H9 (cell line): ENCODE measurements at regions not wholly inside any gene's neighbourhood (a gene's known extent, or its start where the extent isn't known, plus 50 kb on each side); places are given as distances from the start of the nearest gene placed in this dataset.

Experiments used
- DNase-seq: peaks from one replicate; pipeline ENCODE4 v3.0.0-alpha.2; 2017
- H2AFZ ChIP-seq: one replicate; pipeline ENCODE4 v1.6.1; 2013; ENCODE audit warnings: mild to moderate bottlenecking, low read length, control low read depth, moderate library complexity
- H2AK5ac ChIP-seq: 2 replicates; pipeline ENCODE4 v1.6.1; 2013; ENCODE audit warnings: low read length, control low read depth, mixed read lengths; ENCODE audit not compliant: insufficient read length
- H2BK120ac ChIP-seq: one replicate; pipeline ENCODE4 v1.6.1; 2013; ENCODE audit warnings: low read depth, mild to moderate bottlenecking, low read length, control low read depth, inconsistent platforms; ENCODE audit not compliant: poor library complexity, severe bottlenecking
- H2BK12ac ChIP-seq: 2 replicates; pipeline ENCODE4 v1.6.1; 2013; ENCODE audit warnings: low read length, control low read depth, mixed read lengths, low read depth; ENCODE audit not compliant: insufficient read length
- H2BK15ac ChIP-seq: 2 replicates; pipeline ENCODE4 v1.6.1; 2013; ENCODE audit warnings: low read depth, low read length, control low read depth
- H2BK20ac ChIP-seq: one replicate; pipeline ENCODE4 v1.6.1; 2013; ENCODE audit warnings: low read depth, mild to moderate bottlenecking, low read length, control low read depth, inconsistent platforms; ENCODE audit not compliant: poor library complexity, severe bottlenecking
- H2BK5ac ChIP-seq: 2 replicates; pipeline ENCODE4 v1.6.1; 2013; ENCODE audit warnings: low read length, control low read depth, mixed read lengths; ENCODE audit not compliant: insufficient read length
- H3K14ac ChIP-seq: 2 replicates; pipeline ENCODE4 v1.6.1; 2013; ENCODE audit warnings: low read length, control low read depth; ENCODE audit not compliant: insufficient read depth
- H3K18ac ChIP-seq: 2 replicates; pipeline ENCODE4 v1.6.1; 2013; ENCODE audit warnings: low read depth, mild to moderate bottlenecking, mixed read lengths, low read length, control low read depth; ENCODE audit not compliant: insufficient read length
- H3K23ac ChIP-seq: 2 replicates; pipeline ENCODE4 v1.6.1; 2013; ENCODE audit warnings: low read length, control low read depth, mixed read lengths, low read depth; ENCODE audit not compliant: insufficient read length
- H3K23me2 ChIP-seq: 2 replicates; pipeline ENCODE4 v1.6.1; 2013; ENCODE audit warnings: low read depth, mild to moderate bottlenecking, mixed read lengths, low read length, control low read depth; ENCODE audit not compliant: insufficient read length, poor library complexity, severe bottlenecking
- H3K27ac ChIP-seq: 2 replicates; pipeline ENCODE4 v1.5.1; 2013; ENCODE audit warnings: low read length, control low read depth, mixed read lengths, low read depth; ENCODE audit not compliant: insufficient read length
- H3K27me3 ChIP-seq: 2 replicates; pipeline ENCODE4 v1.6.1; 2013; ENCODE audit warnings: low read length, control low read depth, inconsistent platforms; ENCODE audit not compliant: insufficient read depth
- H3K4ac ChIP-seq: 2 replicates; pipeline ENCODE4 v1.6.1; 2013; ENCODE audit warnings: low read depth, mild to moderate bottlenecking, control low read depth, inconsistent platforms, low read length, moderate library complexity
- H3K4me1 ChIP-seq: 2 replicates; pipeline ENCODE4 v1.6.1; 2013; ENCODE audit warnings: low read length, control low read depth, inconsistent platforms; ENCODE audit not compliant: insufficient read depth
- H3K4me2 ChIP-seq: 2 replicates; pipeline ENCODE4 v1.6.1; 2013; ENCODE audit warnings: low read length, control low read depth, mixed read lengths; ENCODE audit not compliant: insufficient read length, insufficient read depth
- H3K56ac ChIP-seq: 2 replicates; pipeline ENCODE4 v1.6.1; 2013; ENCODE audit warnings: low read depth, mild to moderate bottlenecking, mixed read lengths, low read length, control low read depth; ENCODE audit not compliant: insufficient read length
- H3K79me1 ChIP-seq: 2 replicates; pipeline ENCODE4 v1.6.1; 2013; ENCODE audit warnings: low read depth, mild to moderate bottlenecking, moderate library complexity, low read length, control low read depth, inconsistent platforms; ENCODE audit not compliant: insufficient read depth, poor library complexity, severe bottlenecking
- H3K79me2 ChIP-seq: 2 replicates; pipeline ENCODE4 v1.6.1; 2013; ENCODE audit warnings: low read length, control low read depth, inconsistent platforms; ENCODE audit not compliant: insufficient read depth
- H3K9ac ChIP-seq: 2 replicates; pipeline ENCODE4 v1.6.1; 2013; ENCODE audit warnings: low read length, control low read depth, mixed read lengths; ENCODE audit not compliant: insufficient read length; ENCODE audit errors: extremely low read depth
- H3K9me3 ChIP-seq: one replicate; pipeline ENCODE4 v1.6.1; 2013; ENCODE audit warnings: low read depth, low read length, inconsistent platforms; ENCODE audit not compliant: control insufficient read depth
- H3T11ph ChIP-seq: one replicate; pipeline ENCODE4 v1.6.1; 2013; ENCODE audit warnings: mild to moderate bottlenecking, low read length, control low read depth, inconsistent platforms
- H4K20me1 ChIP-seq: one replicate; pipeline ENCODE4 v1.6.1; 2013; ENCODE audit not compliant: control insufficient read depth, insufficient read length, insufficient read depth
- H4K5ac ChIP-seq: 2 replicates; pipeline ENCODE4 v1.6.1; 2013; ENCODE audit warnings: low read depth, mild to moderate bottlenecking, mixed read lengths, low read length, control low read depth; ENCODE audit not compliant: insufficient read length
- H4K8ac ChIP-seq: replicated peaks from 2 replicates; pipeline ENCODE4 v1.6.1; 2013; ENCODE audit warnings: low read length, control low read depth, mixed read lengths, low read depth; ENCODE audit not compliant: insufficient read length
- H4K91ac ChIP-seq: 2 replicates; pipeline ENCODE4 v1.6.1; 2013; ENCODE audit warnings: low read depth, mild to moderate bottlenecking, moderate library complexity, mixed read lengths, low read length, control low read depth; ENCODE audit not compliant: insufficient read length
- H3K27ac Mint-ChIP-seq, 3 experiments: 2 replicates in 2 of 3; 3 replicates in 1 of 3; pipeline ENCODE4 v1.8.0; 2020 to 2021; ENCODE audit warnings: mixed read lengths in 3 of 3, mild to moderate bottlenecking in 1 of 3, moderate library complexity in 1 of 3
- H3K27me3 Mint-ChIP-seq: 2 replicates; pipeline ENCODE4 v1.8.0; 2021; ENCODE audit warnings: low read depth, mild to moderate bottlenecking, moderate library complexity, mixed read lengths
- H3K36me3 Mint-ChIP-seq, 3 experiments: 2 replicates in 2 of 3; 3 replicates in 1 of 3; pipeline ENCODE4 v1.8.0; 2020 to 2021; ENCODE audit warnings: low read depth in 3 of 3, mixed read lengths in 3 of 3; ENCODE audit not compliant: insufficient read depth in 1 of 3
- H3K4me1 Mint-ChIP-seq, 2 experiments: 2 replicates each; pipeline ENCODE4 v1.8.0; 2020; ENCODE audit warnings: mixed read lengths in 2 of 2
- H3K4me3 Mint-ChIP-seq, 2 experiments: 2 replicates in 1 of 2; 3 replicates in 1 of 2; pipeline ENCODE4 v1.8.0; 2020 to 2021; ENCODE audit warnings: mild to moderate bottlenecking in 2 of 2, mixed read lengths in 2 of 2, moderate library complexity in 1 of 2
- H3K9me3 Mint-ChIP-seq, 2 experiments: 2 replicates in 1 of 2; 3 replicates in 1 of 2; pipeline ENCODE4 v1.8.0; 2020; ENCODE audit warnings: mild to moderate bottlenecking in 2 of 2, mixed read lengths in 2 of 2, moderate library complexity in 1 of 2
- CTCF ChIP-seq: fragments of 200-600 bp; sonication (generic); conservative IDR thresholded peaks from 3 replicates; pipeline ENCODE4 v1.8.0; 2021; ENCODE audit warnings: antibody characterized with exemption, mild to moderate bottlenecking
- WGBS: extraction: QIAGEN DNeasy Blood & Tissue Kit; methylation state at CpG from one replicate; pipeline ENCODE4 v1.1.7; 2013; ENCODE audit warnings: missing lambda C conversion rate, low lambda C conversion rate, mixed read lengths; ENCODE audit not compliant: insufficient read length; ENCODE audit errors: extremely low coverage; 5-methylcytosine and 5-hydroxymethylcytosine counted together

GRCh38 chr4:74845834-74846233 is 51.5 kb upstream of the BTC start:
- WGBS, result no CpG with 5 or more reads among the region's 1 CpG
- Histone ChIP-seq H4K5ac (no peak overlapping the region), H3K27ac (no peak overlapping the region), H3K9me3 (no peaks in the 10 kb centered on the region), H3K9ac (no peak overlapping the region), H3K23me2 (no peaks in the 10 kb centered on the region), H3K4me1 (no peaks in the 10 kb centered on the region), H3T11ph (no peak overlapping the region), H2BK5ac (no peak overlapping the region), H3K79me1 (no peaks in the 10 kb centered on the region), H3K14ac (no peak overlapping the region), H4K20me1 (no peaks in the 10 kb centered on the region), H4K91ac (no peak overlapping the region), H3K4ac (no peak overlapping the region), H3K23ac (no peak overlapping the region), H2BK20ac (no peak overlapping the region), H2AK5ac (no peak overlapping the region), H4K8ac (no peak overlapping the region), H2AFZ (no peak overlapping the region), H2BK12ac (no peak overlapping the region), H3K18ac (no peak overlapping the region), H2BK15ac (no peak overlapping the region), H3K79me2 (no peaks in the 10 kb centered on the region), H2BK120ac (no peak overlapping the region), H3K4me2 (no peak overlapping the region), H3K27me3 (no peaks in the 10 kb centered on the region), H3K56ac (no peak overlapping the region)
- Mint-ChIP-seq H3K4me3 (no peak overlapping the region), H3K4me1 (no peaks in the 10 kb centered on the region), H3K27ac (no peak overlapping the region), H3K9me3 (peaks cover 25 to 30% of the 10 kb centered on the region in 2 experiments), H3K27me3 (no peaks in the 10 kb centered on the region), H3K36me3 (peaks cover 0 to 20% (median 2%) of the 10 kb centered on the region in 3 experiments; a peak in 3 of 7 replicates)
- no peak for DNase-seq
- TF ChIP-seq CTCF, result no peak
